H1 (cell line): ENCODE measurements at regions not wholly inside any gene's neighbourhood (a gene's known extent, or its start where the extent isn't known, plus 50 kb on each side); places are given as distances from the start of the nearest gene placed in this dataset.

ENCODE experiments used
- KDM1A ChIP-seq: fragments of 200-600, 300-600 bp; sonication (generic); IDR thresholded peaks from 2 replicates; pipeline ENCODE4 v1.7.1; 2016; ENCODE audit warnings: mild to moderate bottlenecking, low read length, borderline replicate concordance
- KDM4A ChIP-seq: IDR thresholded peaks from one replicate; pipeline ENCODE4 v1.7.1; 2012; ENCODE audit warnings: low read depth, mild to moderate bottlenecking, moderate library complexity, low read length, inconsistent platforms; ENCODE audit not compliant: severe bottlenecking
- NANOG ChIP-seq: IDR thresholded peaks from 2 replicates; pipeline ENCODE4 v1.6.1; 2011; ENCODE audit warnings: low read length, low read depth, mild to moderate bottlenecking, inconsistent platforms; ENCODE audit not compliant: insufficient read depth, poor library complexity, severe bottlenecking
- PHF8 ChIP-seq: fragments of 200-600 bp; sonication (generic); conservative IDR thresholded peaks from 2 replicates; pipeline ENCODE4 v1.7.1; 2012; ENCODE audit warnings: low read depth, mild to moderate bottlenecking, inconsistent platforms, low read length, moderate library complexity
- TF ChIP-seq, protein P1 (sequence below): IDR thresholded peaks from 2 replicates; pipeline ENCODE4 v1.6.1; 2011; ENCODE audit warnings: low read depth, mild to moderate bottlenecking, low read length; ENCODE audit not compliant: insufficient read depth

DNA sequence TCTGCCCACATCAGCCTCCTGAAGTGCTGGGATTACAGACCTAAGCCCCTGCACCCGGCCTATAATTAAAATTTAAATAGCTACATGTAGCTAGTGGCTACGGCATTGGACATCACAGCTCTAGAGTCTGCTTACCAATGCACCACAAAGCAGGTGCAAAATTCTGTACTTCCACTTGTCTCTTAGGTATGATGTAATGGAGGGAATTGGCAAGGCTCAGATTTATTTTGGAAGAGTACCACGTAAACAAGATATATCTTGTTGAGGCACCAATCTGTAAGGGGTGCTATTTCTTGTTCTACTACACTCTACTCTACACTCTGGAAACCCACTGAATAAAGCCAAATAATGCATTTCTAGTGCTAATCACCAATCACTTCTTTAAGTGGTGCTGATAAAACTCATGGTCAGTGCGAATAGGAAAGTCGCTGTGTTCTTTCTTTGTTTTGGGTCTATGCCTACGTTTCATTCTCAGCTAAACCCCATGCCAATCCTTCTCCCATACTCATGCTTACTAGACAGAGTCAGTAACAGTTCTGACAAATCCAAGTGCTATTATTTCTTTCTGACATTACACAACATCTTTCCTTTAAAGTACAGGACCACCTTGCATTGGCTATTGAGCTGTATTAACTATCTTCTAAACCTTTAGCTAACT lies 92.3 kb downstream of the GC start (continued):
- TF ChIP-seq PHF8 (no peak), KDM4A (no peak), NANOG (no peak), KDM1A (no peak)
- TF ChIP-seq, protein P1, sequence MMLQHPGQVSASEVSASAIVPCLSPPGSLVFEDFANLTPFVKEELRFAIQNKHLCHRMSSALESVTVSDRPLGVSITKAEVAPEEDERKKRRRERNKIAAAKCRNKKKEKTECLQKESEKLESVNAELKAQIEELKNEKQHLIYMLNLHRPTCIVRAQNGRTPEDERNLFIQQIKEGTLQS = no peak
